ENCODE measurements at regions not wholly inside any gene's neighbourhood (a gene's known extent, or its start where the extent isn't known, plus 50 kb on each side); places are given as distances from the start of the nearest gene placed in this dataset.

GRCh38 chr10:131776496-131776895 is 124.3 kb upstream of the PPP2R2D start:
- Mint-ChIP-seq H3K9me3 (peaks cover 19% of the 10 kb centered on the region), H3K27ac (no peak overlapping the region), H3K4me1 (ENCODE audit: low read depth) (no peaks in the 10 kb centered on the region), H3K27me3 (no peaks in the 10 kb centered on the region), H3K4me3 (no peak overlapping the region), H3K36me3 (ENCODE audit: low read depth) (no peaks in the 10 kb centered on the region)

DNA sequence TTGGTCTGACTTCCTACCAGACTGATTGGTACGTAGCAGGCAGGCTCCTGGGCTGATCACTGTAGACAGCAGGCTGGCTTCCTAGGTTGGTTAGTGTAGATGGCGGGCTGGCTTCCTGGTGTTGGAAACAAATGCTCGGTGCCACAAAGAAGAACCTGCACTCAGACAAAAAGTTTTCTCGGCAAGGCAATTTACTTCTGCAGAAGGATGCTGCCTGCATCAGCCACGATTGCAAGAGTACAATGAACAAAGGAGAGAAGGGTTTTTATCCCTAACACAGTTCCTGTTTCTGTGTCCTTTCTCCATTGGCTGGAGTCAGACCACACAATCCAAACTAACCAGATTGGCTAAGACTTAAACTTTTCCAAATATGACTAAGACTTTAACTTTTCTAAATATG is 123.6 kb upstream of the PPP2R2D start:
- H3K27me3 Mint-ChIP-seq: peaks cover 4% of the 10 kb centered on the region
- no peak overlapping the region for H3K4me3 Mint-ChIP-seq
- H3K27ac Mint-ChIP-seq: no peak overlapping the region
- H3K4me1 Mint-ChIP-seq (ENCODE audit: low read depth): no peaks in the 10 kb centered on the region
- peaks cover 19% of the 10 kb centered on the region for H3K9me3 Mint-ChIP-seq
- H3K36me3 Mint-ChIP-seq (ENCODE audit: low read depth): no peaks in the 10 kb centered on the region

GRCh38 chr10:131777921-131778320 is 122.9 kb upstream of the PPP2R2D start:
- peaks cover 8% of the 10 kb centered on the region for H3K27me3 Mint-ChIP-seq
- H3K4me3 Mint-ChIP-seq: no peak overlapping the region
- no peaks in the 10 kb centered on the region for H3K36me3 Mint-ChIP-seq (ENCODE audit: low read depth)
- no peaks in the 10 kb centered on the region for H3K4me1 Mint-ChIP-seq (ENCODE audit: low read depth)
- peaks cover 24% of the 10 kb centered on the region for H3K9me3 Mint-ChIP-seq
- no peak overlapping the region for H3K27ac Mint-ChIP-seq

DNA sequence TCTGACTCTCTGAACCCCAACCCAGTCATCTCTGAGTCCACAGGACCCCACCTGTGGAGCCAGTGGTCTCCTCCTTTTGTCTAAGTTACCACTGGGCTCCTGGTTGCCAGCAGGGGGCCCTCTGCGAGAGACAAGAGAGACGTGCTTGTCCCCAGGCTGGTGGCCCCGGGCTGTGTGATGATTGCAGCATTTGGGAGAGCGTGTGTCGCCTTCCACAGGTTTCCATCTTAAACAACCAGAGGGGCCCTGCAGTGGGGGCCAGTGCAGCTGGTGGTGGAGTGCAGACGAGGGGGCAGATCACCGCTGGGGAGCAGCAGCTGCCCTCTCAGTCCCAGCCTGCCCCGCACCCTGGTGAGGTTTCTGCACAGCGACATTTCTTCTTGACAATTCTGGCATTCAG is 122.4 kb upstream of the PPP2R2D start:
- H3K4me3 Mint-ChIP-seq: no peak overlapping the region
- H3K4me1 Mint-ChIP-seq (ENCODE audit: low read depth): no peaks in the 10 kb centered on the region
- H3K27ac Mint-ChIP-seq: no peak overlapping the region
- H3K27me3 Mint-ChIP-seq: peaks cover 8% of the 10 kb centered on the region
- no peaks in the 10 kb centered on the region for H3K36me3 Mint-ChIP-seq (ENCODE audit: low read depth)
- peaks cover 27% of the 10 kb centered on the region for H3K9me3 Mint-ChIP-seq

GRCh38 chr10:131778842-131779241 is 122.0 kb upstream of the PPP2R2D start:
- peaks cover 27% of the 10 kb centered on the region for H3K9me3 Mint-ChIP-seq
- no peaks in the 10 kb centered on the region for H3K36me3 Mint-ChIP-seq (ENCODE audit: low read depth)
- no peak overlapping the region for H3K27ac Mint-ChIP-seq
- peaks cover 8% of the 10 kb centered on the region for H3K27me3 Mint-ChIP-seq
- H3K4me1 Mint-ChIP-seq (ENCODE audit: low read depth): no peaks in the 10 kb centered on the region
- H3K4me3 Mint-ChIP-seq: no peak overlapping the region

DNA sequence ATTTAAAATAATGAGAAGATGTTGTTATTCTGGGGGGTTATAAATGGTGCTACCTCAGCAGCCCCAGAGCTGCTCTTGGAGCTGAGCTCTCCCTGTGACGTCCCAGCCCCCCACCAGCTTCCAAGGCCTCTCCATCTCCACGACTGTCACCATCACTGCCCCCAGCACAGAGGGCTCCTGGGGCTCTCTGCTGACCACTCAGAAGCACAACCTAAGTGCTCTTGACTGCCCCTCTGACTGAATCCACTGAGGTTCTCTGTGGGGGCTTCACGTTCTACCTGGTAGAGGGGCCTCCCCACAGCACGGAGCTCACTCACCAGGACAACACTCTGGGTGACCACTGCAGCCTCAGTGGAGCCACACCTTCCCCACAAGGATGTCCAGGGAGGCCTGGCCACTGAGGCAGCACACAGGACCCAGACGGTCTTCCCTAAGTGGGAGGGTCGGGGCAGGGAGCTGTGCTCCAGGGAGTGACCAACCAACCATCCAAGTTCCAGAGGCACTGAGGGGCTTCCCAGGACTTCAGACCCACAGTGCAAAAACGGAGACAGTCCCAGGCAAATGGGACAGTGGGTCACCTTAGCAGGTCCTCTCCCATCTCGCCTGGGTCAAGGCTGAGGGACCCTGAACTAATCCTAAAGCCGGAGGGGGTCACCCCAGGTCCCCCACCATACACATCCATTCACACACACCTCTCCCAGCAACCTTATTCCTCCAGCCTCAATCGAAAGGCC is 121.0 kb upstream of the PPP2R2D start:
- no peak overlapping the region for H3K4me3 Mint-ChIP-seq
- no peaks in the 10 kb centered on the region for H3K4me1 Mint-ChIP-seq (ENCODE audit: low read depth)
- H3K27ac Mint-ChIP-seq: no peak overlapping the region
- no peaks in the 10 kb centered on the region for H3K36me3 Mint-ChIP-seq (ENCODE audit: low read depth)
- peaks cover 27% of the 10 kb centered on the region for H3K9me3 Mint-ChIP-seq
- H3K27me3 Mint-ChIP-seq: peaks cover 8% of the 10 kb centered on the region

GRCh38 chr10:131781076-131781475 is 119.7 kb upstream of the PPP2R2D start:
- Mint-ChIP-seq H3K4me1 (ENCODE audit: low read depth) (no peaks in the 10 kb centered on the region), H3K27me3 (peaks cover 12% of the 10 kb centered on the region), H3K4me3 (no peak overlapping the region), H3K36me3 (ENCODE audit: low read depth) (no peaks in the 10 kb centered on the region), H3K9me3 (peaks cover 27% of the 10 kb centered on the region), H3K27ac (no peak overlapping the region)

GRCh38 chr10:131781791-131782190 is 119.0 kb upstream of the PPP2R2D start:
- Mint-ChIP-seq H3K4me3 (no peak overlapping the region), H3K4me1 (ENCODE audit: low read depth) (no peaks in the 10 kb centered on the region), H3K27ac (no peak overlapping the region), H3K9me3 (peaks cover 23% of the 10 kb centered on the region), H3K27me3 (peaks cover 12% of the 10 kb centered on the region), H3K36me3 (ENCODE audit: low read depth) (no peaks in the 10 kb centered on the region)

GRCh38 chr10:131784363-131785120 is 116.3 kb upstream of the PPP2R2D start:
- Mint-ChIP-seq H3K9me3 (peaks cover 12% of the 10 kb centered on the region), H3K27ac (no peak overlapping the region), H3K4me1 (ENCODE audit: low read depth) (no peaks in the 10 kb centered on the region)

GRCh38 chr10:131785121-131785460 is 115.7 kb upstream of the PPP2R2D start:
- Mint-ChIP-seq H3K4me1 (ENCODE audit: low read depth) (no peaks in the 10 kb centered on the region), H3K9me3 (peaks cover 12% of the 10 kb centered on the region), H3K27ac (no peak overlapping the region), H3K4me3 (no peak overlapping the region), H3K27me3 (peaks cover 19% of the 10 kb centered on the region), H3K36me3 (ENCODE audit: low read depth) (no peaks in the 10 kb centered on the region)

More at GRCh38 chr10:131784363-131785120, 116.3 kb upstream of the PPP2R2D start:
- Mint-ChIP-seq H3K27me3 (peaks cover 19% of the 10 kb centered on the region), H3K4me3 (no peak overlapping the region), H3K36me3 (ENCODE audit: low read depth) (no peaks in the 10 kb centered on the region)

GRCh38 chr10:131786756-131787605 is 113.8 kb upstream of the PPP2R2D start:
- no peaks in the 10 kb centered on the region for H3K36me3 Mint-ChIP-seq (ENCODE audit: low read depth)
- peaks cover 8% of the 10 kb centered on the region for H3K9me3 Mint-ChIP-seq
- no peak overlapping the region for H3K4me3 Mint-ChIP-seq
- no peak overlapping the region for H3K27ac Mint-ChIP-seq
- H3K27me3 Mint-ChIP-seq: peaks cover 21% of the 10 kb centered on the region
- no peaks in the 10 kb centered on the region for H3K4me1 Mint-ChIP-seq (ENCODE audit: low read depth)

DNA sequence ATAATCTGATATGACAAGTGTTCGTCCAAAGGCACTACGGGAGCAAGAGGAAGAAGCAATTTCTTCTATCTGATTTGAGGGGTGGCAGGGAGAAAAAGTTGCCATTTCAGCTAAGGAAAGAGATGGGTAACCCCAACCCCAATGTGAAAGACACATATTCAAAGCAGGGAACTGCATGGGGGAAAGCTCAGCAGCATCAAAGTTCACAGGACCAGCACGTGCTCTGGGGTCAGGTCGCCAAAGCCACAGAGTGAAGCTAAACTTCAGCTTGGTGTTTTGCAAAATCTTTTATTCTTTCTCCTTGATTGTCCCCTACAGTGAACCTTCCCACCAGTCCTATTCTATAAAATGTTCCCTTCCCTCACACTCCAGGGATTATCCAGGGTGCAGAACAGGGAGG is 112.8 kb upstream of the PPP2R2D start:
- H3K9me3 Mint-ChIP-seq: peaks cover 2% of the 10 kb centered on the region
- no peak overlapping the region for H3K27ac Mint-ChIP-seq
- H3K27me3 Mint-ChIP-seq: peaks cover 18% of the 10 kb centered on the region

DNA sequence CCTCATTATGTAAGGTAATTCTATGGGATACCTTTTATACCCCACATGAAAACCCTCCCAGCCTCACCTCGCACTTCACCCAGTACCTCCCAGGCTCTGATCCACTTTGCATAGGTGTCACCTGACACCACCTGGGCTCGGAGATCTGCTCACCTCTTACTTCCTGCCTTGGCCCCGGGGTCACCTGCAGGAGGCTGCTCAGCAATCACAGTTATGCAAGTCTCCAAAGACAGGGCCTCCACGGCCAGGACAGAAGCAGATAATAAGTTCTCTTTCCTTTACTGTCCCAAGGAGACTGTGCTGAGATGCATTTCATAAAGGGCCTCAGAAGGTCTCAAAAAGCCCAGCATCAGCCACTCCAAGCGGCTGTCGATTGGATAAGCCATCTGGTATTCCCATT is 112.4 kb upstream of the PPP2R2D start:
- Mint-ChIP-seq H3K27me3 (peaks cover 18% of the 10 kb centered on the region), H3K27ac (no peak overlapping the region), H3K4me1 (ENCODE audit: low read depth) (no peaks in the 10 kb centered on the region), H3K36me3 (ENCODE audit: low read depth) (no peaks in the 10 kb centered on the region), H3K9me3 (no peaks in the 10 kb centered on the region), H3K4me3 (no peak overlapping the region)

More for the DNA sequence above, 112.8 kb upstream of the PPP2R2D start:
- no peaks in the 10 kb centered on the region for H3K4me1 Mint-ChIP-seq (ENCODE audit: low read depth)
- H3K36me3 Mint-ChIP-seq (ENCODE audit: low read depth): no peaks in the 10 kb centered on the region
- no peak overlapping the region for H3K4me3 Mint-ChIP-seq

GRCh38 chr10:131789516-131789915 is 111.3 kb upstream of the PPP2R2D start:
- no peaks in the 10 kb centered on the region for H3K9me3 Mint-ChIP-seq
- H3K27me3 Mint-ChIP-seq: peaks cover 18% of the 10 kb centered on the region
- no peaks in the 10 kb centered on the region for H3K36me3 Mint-ChIP-seq (ENCODE audit: low read depth)
- H3K27ac Mint-ChIP-seq: no peak overlapping the region
- H3K4me1 Mint-ChIP-seq (ENCODE audit: low read depth): no peaks in the 10 kb centered on the region
- H3K4me3 Mint-ChIP-seq: no peak overlapping the region

GRCh38 chr10:131790021-131790420 is 110.8 kb upstream of the PPP2R2D start:
- H3K27me3 Mint-ChIP-seq: peaks cover 18% of the 10 kb centered on the region
- H3K9me3 Mint-ChIP-seq: no peaks in the 10 kb centered on the region
- no peaks in the 10 kb centered on the region for H3K36me3 Mint-ChIP-seq (ENCODE audit: low read depth)
- peak overlapping the region; percentile 55 for H3K27ac Mint-ChIP-seq
- no peaks in the 10 kb centered on the region for H3K4me1 Mint-ChIP-seq (ENCODE audit: low read depth)
- H3K4me3 Mint-ChIP-seq: no peak overlapping the region
